Astrocyte (in vitro differentiated cells and primary cell): ENCODE measurements at regions not wholly inside any gene's neighbourhood (a gene's known extent, or its start where the extent isn't known, plus 50 kb on each side); places are given as distances from the start of the nearest gene placed in this dataset.

ENCODE experiments used
- CTCF ChIP-seq: IDR thresholded peaks from 2 replicates; pipeline ENCODE4 v1.5.1; 2011; ENCODE audit warnings: low read depth, mild to moderate bottlenecking, inconsistent platforms, low read length, moderate library complexity; ENCODE audit not compliant: insufficient read depth
- EZH2 ChIP-seq: IDR thresholded peaks from 2 replicates; pipeline ENCODE4 v1.6.1; 2012; ENCODE audit warnings: mild to moderate bottlenecking, low read length, inconsistent platforms; ENCODE audit not compliant: insufficient read depth

GRCh38 chr9:105957830-105958229 lies 263.5 kb downstream of the TMEM38B start:
- no peak for TF ChIP-seq CTCF
- TF ChIP-seq EZH2, result no peak
